ENCODE measurements at regions not wholly inside any gene's neighbourhood (a gene's known extent, or its start where the extent isn't known, plus 50 kb on each side); places are given as distances from the start of the nearest gene placed in this dataset.
"Not testable (repeated sequence)": the region's sequence is repeated elsewhere in the genome, so short reads cannot be mapped to it uniquely, and the experiment has no call there.

GRCh38 chrX:1906028-1906427 lies 291.2 kb downstream of the ASMT start:
- DNase-seq = no peak

GRCh38 chrX:1908996-1909395 lies 294.1 kb downstream of the ASMT start:
- DNase-seq = not testable (repeated sequence)

GRCh38 chrX:1909419-1910206 lies 294.8 kb downstream of the ASMT start:
- DNase-seq = no peak

- DNase-seq = no peak
Observed at GRCh38 chrX:1910207-1910470, 295.3 kb downstream of the ASMT start.

- DNase-seq = no peak
Observed at GRCh38 chrX:1911401-1912128, 296.7 kb downstream of the ASMT start.

GRCh38 chrX:1912193-1912592 lies 297.3 kb downstream of the ASMT start:
- no peak for DNase-seq

- no peak for DNase-seq
Observed at GRCh38 chrX:1914606-1915365, 299.9 kb downstream of the ASMT start.

- no peak for DNase-seq
Observed at GRCh38 chrX:1918780-1919179, 303.9 kb downstream of the ASMT start.

GRCh38 chrX:1925053-1925481 lies 310.2 kb downstream of the ASMT start:
- DNase-seq = no peak

- no peak for DNase-seq
Observed at GRCh38 chrX:1928805-1929204, 313.9 kb downstream of the ASMT start.

GRCh38 chrX:1932231-1932630 lies 317.4 kb downstream of the ASMT start:
- no peak for DNase-seq

- no peak for DNase-seq
Observed at GRCh38 chrX:1933964-1934363, 319.1 kb downstream of the ASMT start.

- no peak for DNase-seq
Observed at GRCh38 chrX:1935805-1936204, 320.9 kb downstream of the ASMT start.

GRCh38 chrX:1938190-1938589 lies 323.3 kb downstream of the ASMT start:
- no peak for DNase-seq

- no peak for DNase-seq
Observed at GRCh38 chrX:1941321-1941720, 326.5 kb downstream of the ASMT start.

GRCh38 chrX:1945879-1946278 lies 331.0 kb downstream of the ASMT start:
- DNase-seq = no peak

GRCh38 chrX:1946974-1947373 lies 332.1 kb downstream of the ASMT start:
- DNase-seq = no peak

All from CD4-positive, alpha-beta T cell treated with Interleukin-4 for 4 hours (primary cell).